ENCODE measurements at regions not wholly inside any gene's neighbourhood (a gene's known extent, or its start where the extent isn't known, plus 50 kb on each side); places are given as distances from the start of the nearest gene placed in this dataset.

DNA sequence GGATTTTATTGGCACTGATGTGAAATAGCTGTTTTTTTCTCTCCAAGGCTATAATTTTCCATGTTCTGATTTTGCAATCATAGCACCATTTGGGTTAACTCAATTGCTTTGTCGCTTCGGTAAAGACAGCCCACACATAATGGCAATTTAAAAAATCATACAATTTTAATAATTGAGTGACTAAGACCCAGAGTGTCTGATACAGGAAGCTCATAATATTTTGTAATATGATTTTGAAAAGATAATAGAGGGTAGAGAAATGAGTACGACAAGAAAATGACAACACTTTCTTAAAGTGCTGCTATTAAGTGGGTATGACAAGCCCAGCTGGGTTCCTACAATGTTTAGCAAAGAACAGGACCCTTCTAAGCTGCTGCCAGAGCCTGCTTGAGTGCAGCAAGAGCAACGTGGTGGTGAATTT is 439.1 kb downstream of the METTL15 start:
- Histone ChIP-seq H3K27ac (no peak overlapping the region), H3K9me3 (no peaks in the 10 kb centered on the region), H3K36me3 (no peaks in the 10 kb centered on the region), H3K27me3 (no peaks in the 10 kb centered on the region), H3K4me3 (no peak overlapping the region), H3K4me1 (no peaks in the 10 kb centered on the region)
- TF ChIP-seq, protein P1, sequence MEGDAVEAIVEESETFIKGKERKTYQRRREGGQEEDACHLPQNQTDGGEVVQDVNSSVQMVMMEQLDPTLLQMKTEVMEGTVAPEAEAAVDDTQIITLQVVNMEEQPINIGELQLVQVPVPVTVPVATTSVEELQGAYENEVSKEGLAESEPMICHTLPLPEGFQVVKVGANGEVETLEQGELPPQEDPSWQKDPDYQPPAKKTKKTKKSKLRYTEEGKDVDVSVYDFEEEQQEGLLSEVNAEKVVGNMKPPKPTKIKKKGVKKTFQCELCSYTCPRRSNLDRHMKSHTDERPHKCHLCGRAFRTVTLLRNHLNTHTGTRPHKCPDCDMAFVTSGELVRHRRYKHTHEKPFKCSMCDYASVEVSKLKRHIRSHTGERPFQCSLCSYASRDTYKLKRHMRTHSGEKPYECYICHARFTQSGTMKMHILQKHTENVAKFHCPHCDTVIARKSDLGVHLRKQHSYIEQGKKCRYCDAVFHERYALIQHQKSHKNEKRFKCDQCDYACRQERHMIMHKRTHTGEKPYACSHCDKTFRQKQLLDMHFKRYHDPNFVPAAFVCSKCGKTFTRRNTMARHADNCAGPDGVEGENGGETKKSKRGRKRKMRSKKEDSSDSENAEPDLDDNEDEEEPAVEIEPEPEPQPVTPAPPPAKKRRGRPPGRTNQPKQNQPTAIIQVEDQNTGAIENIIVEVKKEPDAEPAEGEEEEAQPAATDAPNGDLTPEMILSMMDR (IDR thresholded peaks at IDR 0.05), result no peak
- no peak for DNase-seq (ENCODE audit: low spot score)

GRCh38 chr11:28545536-28545935 is 437.3 kb downstream of the METTL15 start:
- no peaks in the 10 kb centered on the region for H3K36me3 ChIP-seq
- TF ChIP-seq, protein P1 (IDR thresholded peaks at IDR 0.05), result no peak
- no peak for DNase-seq (ENCODE audit: low spot score)
- no peaks in the 10 kb centered on the region for H3K9me3 ChIP-seq
- no peak overlapping the region for H3K27ac ChIP-seq
- H3K27me3 ChIP-seq, result no peaks in the 10 kb centered on the region
- no peak overlapping the region for H3K4me3 ChIP-seq
- H3K4me1 ChIP-seq, result no peaks in the 10 kb centered on the region

- Histone ChIP-seq H3K27ac (no peak overlapping the region), H3K27me3 (no peaks in the 10 kb centered on the region), H3K36me3 (no peaks in the 10 kb centered on the region), H3K9me3 (no peaks in the 10 kb centered on the region), H3K4me1 (no peaks in the 10 kb centered on the region), H3K4me3 (no peak overlapping the region)
- no peak for DNase-seq (ENCODE audit: low spot score)
- TF ChIP-seq, protein P1 (IDR thresholded peaks at IDR 0.05), result no peak
Measured at GRCh38 chr11:28542561-28542960, 434.4 kb downstream of the METTL15 start.

DNA sequence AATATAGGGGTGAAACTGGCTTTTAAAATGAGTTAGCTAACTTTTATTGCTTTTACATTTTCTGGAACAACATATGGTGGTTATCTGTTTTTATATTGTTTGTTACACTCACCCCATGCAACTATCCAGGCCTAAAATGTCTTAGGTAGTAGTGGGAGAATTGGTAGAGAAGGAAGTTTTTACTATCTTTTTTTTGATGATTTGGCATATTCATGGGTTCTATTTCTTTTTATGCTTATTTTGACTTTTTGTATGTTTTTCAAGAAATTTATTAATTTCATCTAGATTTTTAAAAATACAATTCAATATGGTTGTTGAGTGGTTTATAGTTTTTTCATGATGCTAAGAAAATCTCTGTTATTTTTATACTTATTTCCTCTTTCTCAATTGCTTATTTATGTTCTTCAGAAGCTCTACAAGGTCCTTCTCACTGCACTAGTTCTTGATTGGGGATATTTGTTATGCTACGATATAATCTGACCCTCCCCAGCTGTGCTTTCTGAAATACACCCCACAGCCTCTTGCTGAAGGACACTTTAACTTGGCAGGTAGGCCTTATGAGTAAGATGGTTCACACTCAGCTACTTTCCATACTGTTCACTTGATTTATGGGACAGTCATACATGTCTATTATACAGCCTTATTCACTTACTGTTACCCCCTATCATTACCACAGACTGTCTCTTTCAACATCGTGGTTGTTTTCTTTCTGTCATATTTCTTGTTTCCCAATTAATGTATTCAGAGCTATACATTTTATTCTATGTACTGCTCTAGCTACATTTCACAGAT is 431.2 kb downstream of the METTL15 start:
- Histone ChIP-seq H3K4me3 (no peak overlapping the region), H3K27me3 (no peaks in the 10 kb centered on the region), H3K36me3 (no peaks in the 10 kb centered on the region), H3K27ac (no peak overlapping the region), H3K4me1 (no peaks in the 10 kb centered on the region), H3K9me3 (no peaks in the 10 kb centered on the region)
- DNase-seq (ENCODE audit: low spot score), result no peak
- TF ChIP-seq, protein P1 (IDR thresholded peaks at IDR 0.05), result no peak

- Histone ChIP-seq H3K27me3 (no peaks in the 10 kb centered on the region), H3K36me3 (no peaks in the 10 kb centered on the region), H3K4me1 (no peaks in the 10 kb centered on the region), H3K9me3 (no peaks in the 10 kb centered on the region), H3K27ac (no peak overlapping the region), H3K4me3 (no peak overlapping the region)
- DNase-seq (ENCODE audit: low spot score), result no peak
- TF ChIP-seq, protein P1 (IDR thresholded peaks at IDR 0.05), result no peak
Measured at GRCh38 chr11:28537822-28538221, 429.6 kb downstream of the METTL15 start.

All from right atrium auricular region (tissue), 2 donors.